Activated T-helper 9 cell treated with anti-CD3 and anti-CD28 coated beads, Interleukin-2, amount 50 U/mL, for 16 hours (primary cell): ENCODE measurements at regions not wholly inside any gene's neighbourhood (a gene's known extent, or its start where the extent isn't known, plus 50 kb on each side); places are given as distances from the start of the nearest gene placed in this dataset.

ENCODE experiments used
- DNase-seq: peaks from one replicate; pipeline ENCODE4 v3.0.0-alpha.2; 2020; ENCODE audit warnings: low read depth

DNA sequence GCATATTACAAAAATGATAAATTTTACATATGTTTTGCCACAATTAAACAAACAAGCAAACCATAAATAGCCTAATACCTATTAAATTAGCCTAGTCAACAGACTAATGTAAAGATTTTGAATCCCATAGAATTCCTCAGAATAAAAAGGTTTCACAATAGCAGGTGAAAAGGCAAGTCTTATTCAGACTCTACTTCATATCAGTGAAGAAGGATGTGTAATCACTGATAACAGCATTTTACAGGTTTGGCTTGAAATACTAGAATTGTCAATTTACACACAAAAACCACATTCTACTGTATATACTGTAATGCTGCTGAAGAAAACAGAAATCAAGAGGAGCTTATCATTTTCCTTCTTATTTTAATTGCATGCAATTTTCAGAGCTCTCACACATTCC, 90.8 kb upstream of the SSTR1 start:
- DNase-seq, result no peak

DNA sequence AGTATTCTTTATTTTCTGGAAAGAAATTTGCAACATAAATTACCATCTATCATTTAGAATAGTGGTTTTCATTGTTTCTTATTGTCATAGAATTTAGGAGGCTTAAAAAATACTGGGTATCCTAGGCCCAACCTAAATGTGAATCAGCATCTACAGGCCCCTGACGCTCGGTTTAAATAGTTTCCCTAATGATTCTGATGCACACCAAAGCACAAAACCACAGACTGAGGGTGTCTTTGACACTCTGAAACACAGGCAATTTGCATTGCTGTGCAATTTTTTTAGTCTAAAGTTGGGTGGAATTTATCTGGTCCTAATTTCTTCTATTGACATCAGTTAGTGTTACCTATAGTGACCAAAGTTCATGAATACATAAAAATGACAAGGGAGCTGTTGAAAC, 87.6 kb upstream of the SSTR1 start:
- no peak for DNase-seq

DNA sequence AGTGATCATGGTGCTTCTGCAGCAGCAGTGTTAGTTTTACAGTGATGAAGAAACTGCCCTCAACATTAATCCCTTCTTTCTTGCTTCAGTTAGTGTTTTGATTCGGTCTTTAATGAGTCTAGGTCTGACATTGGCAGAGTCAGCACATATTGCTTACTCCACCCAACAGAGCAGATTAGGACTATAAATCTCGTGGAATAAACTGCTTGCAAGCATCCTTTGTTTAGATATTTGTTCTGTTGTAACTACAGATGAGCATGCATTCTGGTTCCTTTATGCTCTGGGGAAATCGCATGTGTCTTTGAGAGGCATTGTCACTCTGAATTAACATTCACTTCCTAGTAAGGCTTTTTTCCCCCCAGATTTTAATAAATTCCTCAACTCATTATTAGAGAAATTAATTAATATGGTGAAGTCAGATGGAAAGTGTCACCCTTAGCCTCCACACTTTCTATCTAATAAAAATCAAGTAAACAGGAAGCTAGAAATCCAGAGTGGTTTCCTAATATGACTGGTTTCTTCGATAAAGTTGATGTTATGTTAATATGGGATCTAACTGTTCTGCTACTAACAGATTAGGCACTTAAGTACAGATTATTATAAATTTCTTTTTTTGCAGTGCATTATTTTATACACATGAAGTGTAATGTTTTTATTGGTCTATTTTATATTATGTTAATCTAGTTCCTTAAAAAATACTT, 86.2 kb upstream of the SSTR1 start:
- no peak for DNase-seq

DNA sequence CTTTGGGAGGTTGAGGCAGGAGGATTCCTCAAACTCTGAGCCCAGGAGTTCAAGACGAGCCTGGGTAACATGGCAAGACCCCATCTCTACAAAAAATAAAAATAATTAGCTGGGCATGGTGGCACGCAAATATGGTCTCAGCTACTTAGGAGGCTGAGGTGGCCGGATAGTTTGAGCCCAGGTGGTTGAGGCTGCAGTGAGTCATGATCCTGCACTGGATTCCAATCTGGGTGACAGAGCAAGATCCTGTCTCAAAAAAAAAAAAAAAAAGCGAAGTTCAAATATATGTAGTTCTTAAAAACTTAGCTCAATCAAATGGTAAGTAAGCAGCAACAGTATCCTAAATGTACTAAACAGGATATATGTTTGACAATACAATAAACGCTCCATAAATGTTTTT, 85.5 kb upstream of the SSTR1 start:
- DNase-seq, result no peak

DNA sequence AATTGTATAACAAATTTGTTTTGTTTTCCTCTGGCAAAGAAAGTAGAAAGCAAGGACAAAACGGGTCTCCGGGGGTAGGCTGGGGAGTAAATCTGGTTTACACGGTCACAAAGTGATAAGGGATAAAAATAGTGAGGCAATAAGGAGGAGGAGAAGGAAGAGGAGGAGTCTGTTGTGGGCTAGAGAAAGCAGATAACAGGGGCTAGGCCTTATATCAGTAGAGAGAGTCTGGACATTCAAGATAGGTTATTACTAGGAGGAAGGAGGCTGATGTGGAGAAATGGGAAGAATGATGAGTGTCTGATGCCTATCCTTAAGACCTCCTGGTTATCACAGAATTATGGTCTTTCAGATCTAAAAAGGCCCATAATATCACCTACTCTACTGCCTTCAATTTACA, 83.2 kb upstream of the SSTR1 start:
- DNase-seq, result no peak

DNA sequence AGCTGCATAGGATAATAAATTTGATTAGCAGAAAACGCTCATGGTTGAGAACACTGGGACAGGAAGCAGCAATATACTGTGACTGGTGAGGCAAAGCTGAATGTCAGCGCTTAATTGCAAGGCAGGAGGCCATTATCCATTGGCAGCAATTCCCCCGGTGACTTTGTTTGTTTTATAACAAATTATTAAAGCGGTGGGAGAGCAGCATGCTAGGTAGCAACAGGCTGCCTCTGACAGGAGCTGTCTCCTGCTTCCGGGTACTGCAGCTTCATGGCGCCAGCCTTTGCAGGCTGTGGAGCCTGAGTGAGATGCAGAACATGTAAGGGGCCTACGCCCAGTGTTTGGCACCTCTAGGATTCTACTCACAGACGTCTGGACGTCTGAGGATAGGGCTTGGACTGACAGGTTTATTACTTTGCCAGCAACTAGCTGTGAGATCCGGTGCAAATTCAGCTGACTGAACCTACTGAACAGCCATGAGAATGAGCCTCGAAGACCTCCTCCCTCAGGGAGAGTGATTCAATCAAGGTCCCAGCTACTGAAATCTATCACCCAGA, 82.1 kb upstream of the SSTR1 start:
- no peak for DNase-seq

DNA sequence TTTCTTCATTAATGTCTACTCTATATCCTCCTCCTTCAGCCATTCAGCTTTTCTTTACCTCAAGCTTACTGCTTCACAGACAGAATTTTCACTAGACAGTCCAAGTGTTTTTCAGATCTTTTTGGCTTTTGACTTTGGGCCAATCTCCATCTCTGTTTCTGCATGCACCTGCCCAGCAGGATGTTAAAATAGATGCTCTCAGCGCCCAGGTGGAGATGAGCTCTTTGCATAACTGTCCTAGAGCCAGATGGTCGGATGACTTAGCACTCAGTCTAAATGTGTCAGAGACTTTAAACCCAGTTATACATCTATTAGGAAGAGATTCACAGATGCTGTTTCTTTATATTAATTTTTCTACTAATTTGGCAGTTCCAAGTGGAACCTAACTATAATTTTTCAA, 80.3 kb upstream of the SSTR1 start:
- DNase-seq, result no peak

DNA sequence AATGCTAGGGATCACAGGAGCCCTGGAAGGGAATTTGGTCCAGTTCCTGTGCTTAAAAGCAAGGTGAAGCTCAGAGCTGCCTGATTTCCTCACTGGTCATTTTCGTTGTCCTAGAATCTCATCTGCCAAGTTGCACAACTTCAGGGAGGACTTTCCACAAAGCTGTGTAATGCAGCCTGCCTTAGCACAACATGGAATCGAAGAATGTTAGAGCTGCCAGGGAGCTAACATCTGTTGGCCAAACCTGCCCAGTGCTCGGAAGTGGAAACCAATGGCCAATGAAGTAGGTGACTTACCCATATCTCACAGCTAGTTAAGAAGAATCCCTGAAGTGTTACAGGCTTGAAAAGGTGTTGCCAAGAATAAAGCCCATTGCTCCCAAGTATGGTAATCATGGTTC, 79.9 kb upstream of the SSTR1 start:
- no peak for DNase-seq

DNA sequence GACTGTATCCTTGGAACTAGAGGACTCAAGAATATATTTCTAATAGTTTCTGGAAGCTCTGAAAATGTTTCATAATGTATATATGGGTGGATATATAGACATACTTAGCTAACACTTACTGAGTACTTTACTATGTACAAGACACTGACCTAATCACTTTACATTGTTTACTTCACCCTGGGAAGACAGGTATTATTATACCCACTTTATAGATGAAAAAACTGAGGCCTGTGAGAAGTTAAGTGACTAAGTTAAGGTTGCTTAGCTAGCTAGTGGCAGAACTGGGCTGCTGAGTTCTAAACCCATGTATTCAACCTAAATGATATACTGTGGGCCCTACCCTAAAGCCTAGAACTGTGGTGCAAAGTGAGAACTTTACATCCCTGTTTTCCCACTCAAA, 79.1 kb upstream of the SSTR1 start:
- DNase-seq, result no peak

DNA sequence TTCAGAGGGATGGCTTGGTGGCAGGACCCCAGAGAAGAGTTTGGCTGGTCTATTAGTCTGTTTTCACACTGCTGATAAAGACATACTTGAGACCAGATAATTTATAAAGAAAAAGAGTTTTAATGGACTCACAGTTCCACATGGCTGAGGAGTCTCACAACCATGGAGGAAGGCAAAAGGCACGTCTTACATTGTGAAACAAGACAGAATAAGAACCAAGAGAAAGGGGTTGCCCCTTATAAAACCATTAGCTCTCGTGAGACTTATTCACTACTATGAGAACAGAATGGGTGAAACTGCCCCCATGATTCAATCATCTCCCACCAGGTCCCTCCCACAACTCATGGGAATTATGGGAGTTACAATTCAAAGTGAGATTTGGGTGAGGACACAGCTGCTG, 78.5 kb upstream of the SSTR1 start:
- DNase-seq, result no peak

DNA sequence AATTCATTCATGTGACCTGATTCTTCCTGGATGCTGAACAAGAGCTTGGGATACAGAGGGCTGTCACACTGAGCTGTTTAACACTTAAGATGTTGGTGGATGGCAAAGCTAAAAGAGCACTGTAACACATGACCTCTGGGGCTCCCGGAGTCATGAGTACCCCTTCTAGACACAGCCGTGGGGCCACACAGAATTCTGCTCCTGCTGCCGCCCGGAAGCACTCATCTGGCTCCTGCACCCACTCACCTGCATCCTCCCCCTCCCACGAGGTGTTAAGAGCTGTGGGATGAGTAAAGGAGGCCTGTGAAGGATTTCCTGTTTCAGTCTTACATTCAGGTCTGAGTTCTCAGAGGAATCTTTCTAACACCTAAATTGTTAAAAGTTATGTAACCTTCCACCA, 78.0 kb upstream of the SSTR1 start:
- DNase-seq, result peak; percentile 9

DNA sequence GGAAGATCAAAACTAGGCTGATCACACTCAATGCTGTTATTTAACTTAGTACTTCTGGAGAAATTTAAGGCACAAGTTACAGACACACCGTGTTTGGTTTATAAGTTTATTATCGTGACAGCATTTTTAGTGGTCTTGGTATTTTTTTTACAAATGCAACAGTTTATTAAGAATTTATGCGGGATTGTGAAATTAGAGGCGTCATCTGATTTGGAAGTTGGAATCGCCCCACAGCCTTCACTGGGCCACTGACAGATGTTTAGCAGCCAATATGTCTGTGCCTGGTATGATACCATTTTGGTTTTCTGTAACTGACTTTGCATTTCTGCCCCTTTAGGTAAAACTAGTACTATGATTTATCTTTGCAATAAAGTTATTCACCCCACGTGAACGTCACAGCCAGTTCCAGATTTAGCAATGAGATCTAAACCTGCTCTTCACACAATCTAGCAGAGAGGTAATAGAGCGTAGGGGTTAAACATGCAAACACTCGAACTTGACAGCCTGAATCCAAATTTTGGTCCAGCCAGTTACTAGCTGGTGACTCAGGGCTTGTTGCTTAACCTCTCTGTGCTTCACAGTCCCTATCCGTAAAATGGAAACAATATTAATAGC, 73.2 kb upstream of the SSTR1 start:
- no peak for DNase-seq

DNA sequence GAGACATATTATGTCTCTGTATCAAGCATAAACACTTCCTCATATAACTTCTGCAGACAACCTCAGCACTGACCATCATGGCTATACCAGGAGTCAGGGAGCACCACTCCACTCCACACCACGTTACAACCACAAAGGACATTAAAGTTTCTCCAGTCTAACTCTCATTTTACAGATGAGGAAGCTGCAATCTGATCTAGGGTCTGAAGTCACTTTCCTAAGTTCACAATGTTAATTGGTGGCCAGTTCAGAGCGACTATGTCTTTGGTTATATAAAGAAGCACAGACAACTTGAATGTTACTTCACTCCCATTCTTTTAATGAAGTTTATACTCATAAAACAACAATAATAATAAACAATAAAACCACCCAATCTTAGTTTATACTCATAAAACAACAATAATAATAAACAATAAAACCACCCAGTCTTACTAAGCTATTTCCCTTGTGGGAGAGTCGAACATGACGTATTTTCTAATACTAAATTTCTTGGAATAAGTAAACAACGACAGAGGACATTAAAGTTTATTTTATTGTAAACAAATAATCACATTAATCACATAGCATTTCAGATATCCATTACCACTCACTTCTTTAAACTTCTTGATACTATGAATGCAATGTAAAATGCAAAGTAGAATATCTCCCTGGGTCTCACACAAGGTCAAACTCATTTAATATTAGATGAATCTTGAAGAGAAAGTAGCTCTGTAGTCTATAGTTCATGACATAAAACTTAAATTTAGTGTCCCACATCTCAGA, 72.4 kb upstream of the SSTR1 start:
- no peak for DNase-seq

DNA sequence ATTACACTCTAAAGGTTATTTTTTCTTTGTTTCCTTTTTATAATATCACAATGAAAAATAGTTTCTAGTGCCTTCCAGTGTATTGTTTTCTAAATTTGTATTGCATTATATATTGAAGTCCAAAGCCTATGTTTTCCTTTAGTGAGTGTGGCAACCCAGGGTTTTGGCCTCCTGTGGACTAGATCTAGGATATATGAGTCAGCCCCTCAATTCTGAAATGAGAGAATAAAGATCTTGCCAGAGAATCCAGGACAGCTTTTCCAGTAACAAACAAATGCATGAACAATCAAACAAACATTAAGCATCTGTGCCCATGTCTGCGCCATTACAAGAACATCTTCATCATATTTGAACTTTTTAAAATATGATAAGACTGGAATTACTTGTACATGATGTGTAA, 70.7 kb upstream of the SSTR1 start:
- no peak for DNase-seq

DNA sequence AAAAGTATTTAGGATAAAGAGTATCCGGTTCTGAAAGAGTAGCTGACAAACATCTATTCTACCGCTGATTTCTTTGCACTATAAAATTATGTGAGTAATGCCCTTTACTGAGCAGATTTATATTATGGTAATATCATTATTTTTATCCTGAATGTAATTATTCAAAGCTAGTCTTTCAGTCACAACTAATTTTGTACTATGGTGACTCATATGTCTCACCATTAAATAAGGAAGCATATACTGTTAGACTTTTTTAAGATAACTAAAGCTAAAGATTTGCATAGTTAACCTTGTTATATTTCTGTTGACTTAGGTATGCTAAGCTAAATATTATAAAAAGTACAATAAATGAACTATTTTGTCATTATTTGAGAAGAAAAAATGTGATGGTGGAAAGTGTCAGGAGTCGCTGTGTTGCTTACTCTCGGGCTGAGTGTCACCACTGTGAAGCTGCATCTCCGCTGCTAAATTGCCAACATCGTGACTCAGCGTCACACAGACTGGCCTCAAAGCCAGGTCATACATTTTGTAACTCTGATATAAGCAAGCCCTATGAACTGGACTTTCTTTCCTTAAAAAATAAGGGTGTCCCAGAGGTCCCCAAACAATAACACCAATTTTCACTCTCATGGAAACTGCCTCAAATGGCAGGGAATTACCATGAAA, 69.1 kb upstream of the SSTR1 start:
- DNase-seq, result no peak

DNA sequence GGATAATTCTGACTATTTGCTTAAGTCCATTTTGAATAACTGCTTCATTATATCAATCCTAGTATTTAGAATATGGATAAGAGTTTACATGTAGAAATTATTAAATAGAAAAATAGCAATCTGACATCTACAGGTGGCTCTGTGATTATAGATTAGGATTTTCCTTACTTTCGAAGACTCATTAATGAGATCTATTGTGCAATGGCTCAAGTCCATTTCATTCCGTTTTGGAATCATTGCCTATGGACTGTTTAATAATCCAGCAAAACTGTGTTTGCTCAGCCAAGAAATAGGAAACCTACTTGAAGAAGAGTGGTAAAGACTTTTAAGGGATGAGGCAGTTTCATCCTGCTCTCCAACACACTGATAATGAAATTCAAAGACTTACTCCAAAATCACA, 67.8 kb upstream of the SSTR1 start:
- no peak for DNase-seq

DNA sequence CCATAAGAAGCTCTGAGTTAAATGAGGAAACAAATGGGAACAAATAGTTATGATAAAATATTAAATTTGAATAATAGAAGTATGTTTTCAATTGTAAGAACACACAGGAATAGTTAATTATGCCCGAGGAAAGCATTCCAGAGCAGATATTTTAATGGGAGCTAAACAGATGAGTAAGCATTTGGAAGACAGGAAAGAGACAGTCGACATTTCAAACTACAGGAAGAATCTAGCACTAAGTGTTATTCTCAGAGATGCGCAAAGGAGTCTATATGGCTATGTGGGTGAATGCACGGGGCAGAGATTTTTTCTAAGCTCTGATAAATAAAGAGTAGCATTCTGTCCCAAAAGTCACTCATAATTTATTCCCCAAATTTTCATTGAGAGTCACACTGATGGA, 64.5 kb upstream of the SSTR1 start:
- no peak for DNase-seq

DNA sequence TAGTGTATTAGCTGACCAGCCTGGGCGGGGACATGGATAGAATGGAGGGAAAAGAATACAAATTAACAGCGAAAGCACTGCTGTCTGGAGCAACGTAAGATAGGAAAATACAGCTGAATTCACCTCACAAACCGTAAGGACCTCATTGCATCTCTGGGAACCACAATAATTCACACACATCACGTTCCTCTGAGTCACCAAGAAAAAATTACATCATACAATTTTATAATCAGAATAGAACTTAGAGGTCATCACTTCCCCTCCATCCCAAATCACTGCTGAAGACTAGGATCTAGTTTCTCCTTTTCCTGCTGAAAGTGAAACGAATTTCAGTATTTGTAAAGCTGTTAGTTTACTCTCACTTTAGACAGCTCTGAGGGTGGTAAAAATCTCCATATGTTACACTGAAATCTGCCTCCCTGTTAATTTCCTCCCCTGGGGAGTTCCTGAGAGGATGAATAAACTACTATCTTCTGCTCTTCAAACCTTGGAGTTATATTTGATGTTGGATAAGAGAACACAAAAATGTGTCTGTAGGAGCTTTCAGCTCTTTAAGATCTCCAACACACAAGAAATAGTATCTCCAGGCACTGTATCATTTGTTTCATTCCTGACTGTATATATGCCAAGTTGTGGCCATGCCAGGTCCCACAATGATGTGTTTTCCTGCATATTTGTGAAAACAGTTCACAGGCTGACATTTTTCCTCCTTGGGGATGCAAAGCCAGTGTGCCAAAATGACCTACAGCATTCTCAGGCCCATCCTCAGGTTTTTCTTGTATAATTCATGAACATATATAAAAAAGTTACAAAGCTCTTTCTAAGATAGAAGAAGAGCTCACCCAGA, 63.8 kb upstream of the SSTR1 start:
- no peak for DNase-seq

DNA sequence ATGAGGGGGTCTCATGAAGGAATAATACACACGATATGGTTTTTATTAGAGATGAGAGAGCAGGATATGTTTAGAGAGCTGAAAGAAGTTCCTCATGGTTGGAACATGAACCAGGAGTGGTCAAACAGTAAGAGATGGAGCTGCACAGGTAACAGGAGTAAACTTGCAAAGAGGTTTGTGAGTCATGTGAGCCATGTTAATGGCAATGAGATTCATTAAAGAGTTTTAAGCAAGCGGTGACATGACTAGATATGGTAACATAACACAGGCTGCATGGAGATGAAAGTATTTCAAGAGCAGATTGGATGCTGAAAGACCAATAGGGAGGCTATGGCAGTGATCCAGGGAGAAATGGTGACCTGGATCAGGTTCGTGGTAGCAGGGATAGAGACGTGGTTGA, 62.6 kb upstream of the SSTR1 start:
- no peak for DNase-seq

DNA sequence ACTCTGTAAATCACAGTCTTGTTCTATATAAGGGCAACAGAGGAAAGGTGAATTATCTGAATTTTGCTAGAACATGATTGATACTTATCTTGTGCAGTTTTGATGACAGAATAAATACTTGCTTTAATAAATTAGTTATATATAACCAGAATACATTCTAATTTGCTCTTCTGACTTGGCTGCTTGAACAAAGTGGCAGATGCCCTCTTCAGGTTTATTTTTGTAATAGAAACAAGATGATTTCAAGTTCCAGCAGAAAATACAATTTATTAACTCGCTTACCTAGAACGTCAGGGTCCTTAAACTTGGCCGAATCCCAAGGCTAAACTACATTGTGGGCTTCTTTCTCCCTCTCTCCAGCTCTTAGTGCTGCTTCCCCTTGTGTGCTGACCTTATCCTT, 57.6 kb upstream of the SSTR1 start:
- DNase-seq, result no peak
